Panc1 (cell line): ENCODE measurements at regions not wholly inside any gene's neighbourhood (a gene's known extent, or its start where the extent isn't known, plus 50 kb on each side); places are given as distances from the start of the nearest gene placed in this dataset.

Source experiments
- ATAC-seq: fragments of 200-7000 bp; cut with Tn5 transposase; 2 replicates; pipeline ENCODE4 v1.9.1; 2020; ENCODE audit warnings: mild to moderate bottlenecking, moderate library complexity
- BruUV-seq: library from RNA; stranded (reverse); fragments of 400-500 nt; replicated peaks from 2 replicates; lab custom pipeline; 2021; lab: Mats Ljungman, UMichigan
- CTCF ChIA-PET: fragments of 300-600 bp; sonication (Branson Sonifier 250); formaldehyde crosslinking; loops from one replicate; lab custom pipeline; 2022; ENCODE audit warnings: antibody characterized with exemption; lab: Charles Lee
- POLR2A ChIA-PET: fragments of 300-600 bp; sonication (Branson Sonifier 250); formaldehyde crosslinking; loops from one replicate; lab custom pipeline; 2022; ENCODE audit warnings: antibody characterized with exemption; lab: Charles Lee
- DNase-seq: peaks from one replicate; pipeline ENCODE4 v3.0.0-alpha.2; 2010; ENCODE audit warnings: low read depth, low spot score
- H3K27ac ChIP-seq: 2 replicates; pipeline ENCODE4 v1.5.1; 2011; ENCODE audit warnings: mild to moderate bottlenecking, low read length, inconsistent platforms
- H3K27me3 ChIP-seq: fragments of 200-500 bp; sonication (Bioruptor generic); 2 replicates; pipeline ENCODE4 v1.6.0; 2014; ENCODE audit warnings: low read length, inconsistent platforms; ENCODE audit not compliant: control insufficient read depth, insufficient read depth
- H3K36me3 ChIP-seq: fragments of 200-500 bp; sonication (Bioruptor generic); 2 replicates; pipeline ENCODE4 v1.5.1; 2014; ENCODE audit warnings: inconsistent platforms, mild to moderate bottlenecking, low read length, moderate library complexity; ENCODE audit not compliant: control insufficient read depth, insufficient read depth
- H3K4me1 ChIP-seq: 2 replicates; pipeline ENCODE4 v1.5.1; 2011; ENCODE audit warnings: inconsistent platforms, mild to moderate bottlenecking, low read length, moderate library complexity; ENCODE audit not compliant: control insufficient read depth, insufficient read depth
- H3K4me3 ChIP-seq, 2 experiments: 2 replicates each; pipeline ENCODE4 v1.5.1; 2011 to 2012; ENCODE audit warnings: low read depth in 2 of 2, low read length in 2 of 2, mild to moderate bottlenecking in 2 of 2, inconsistent platforms in 1 of 2, moderate library complexity in 1 of 2
- H3K9me3 ChIP-seq: fragments of 200-500 bp; sonication (Bioruptor generic); 2 replicates; pipeline ENCODE4 v1.5.1; 2014; ENCODE audit warnings: low read depth, mild to moderate bottlenecking, inconsistent platforms, low read length, moderate library complexity; ENCODE audit not compliant: control insufficient read depth, insufficient read depth
- POLR2AphosphoS5 ChIP-seq: IDR thresholded peaks from 2 replicates; pipeline ENCODE4 v1.6.1; 2012; ENCODE audit warnings: mild to moderate bottlenecking, low read depth, low read length, moderate library complexity
- SIN3A ChIP-seq: IDR thresholded peaks from 2 replicates; pipeline ENCODE4 v1.6.1; 2012; ENCODE audit warnings: low read depth, mild to moderate bottlenecking, low read length, moderate library complexity, borderline replicate concordance; ENCODE audit not compliant: insufficient read depth
- TCF7L2 ChIP-seq: IDR thresholded peaks from 2 replicates; pipeline ENCODE4 v1.6.1; 2011; ENCODE audit warnings: mild to moderate bottlenecking, low read depth, low read length, inconsistent platforms
- in situ Hi-C: cut with HindIII; loops from 2 replicates; pipeline ENCODE4 v1.10.0; 2016; ENCODE audit warnings: low sequenced_read_pairs, low pct_unique_long_range_greater_than_20kb
- intact Hi-C: fragments of 100-400 bp; cut with micrococcal nuclease; formaldehyde crosslinking; loops from one replicate; pipeline ENCODE4 v1.10.0; 2022; ENCODE audit not compliant: unreplicated experiment
- TF ChIP-seq, protein P1 (sequence below), 2 experiments: IDR thresholded peaks; 2 replicates each; pipeline ENCODE4 v1.6.1; 2011 to 2012; ENCODE audit warnings: low read depth in 2 of 2, control low read depth in 1 of 2, low read length in 1 of 2, mild to moderate bottlenecking in 1 of 2, moderate library complexity in 1 of 2; ENCODE audit not compliant: insufficient read depth in 1 of 2
- TF ChIP-seq, protein P2 (sequence below): fragments of 450-650 bp; IDR thresholded peaks from 2 replicates; pipeline ENCODE4 v1.5.1; 2017; ENCODE audit warnings: mild to moderate bottlenecking

DNA sequence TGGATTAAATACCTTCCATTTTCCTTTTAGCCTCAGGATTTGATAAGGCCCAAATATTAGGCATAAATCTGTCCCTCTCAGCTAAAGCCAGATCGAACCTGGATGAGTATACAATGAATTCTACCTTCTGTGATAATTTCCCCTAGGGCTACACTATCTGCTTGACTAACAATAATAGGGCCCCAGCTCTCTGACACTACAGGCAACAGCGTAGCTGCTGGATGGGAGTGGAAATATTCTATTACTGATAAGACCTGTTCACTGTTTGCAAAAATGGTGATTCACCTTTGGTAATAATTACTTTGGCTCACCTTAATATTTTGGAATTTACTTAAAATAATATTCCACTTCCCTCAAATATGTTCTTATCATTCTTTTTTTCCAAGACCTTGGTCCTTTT lies 644.2 kb upstream of the SEMA6A start:
- Histone ChIP-seq H3K9me3 (no peaks in the 10 kb centered on the region), H3K36me3 (no peaks in the 10 kb centered on the region), H3K27me3 (no peaks in the 10 kb centered on the region), H3K4me1 (no peaks in the 10 kb centered on the region), H3K4me3 (no peak overlapping the region), H3K27ac (no peak overlapping the region)
- no peak for DNase-seq
- TF ChIP-seq, protein P1, sequence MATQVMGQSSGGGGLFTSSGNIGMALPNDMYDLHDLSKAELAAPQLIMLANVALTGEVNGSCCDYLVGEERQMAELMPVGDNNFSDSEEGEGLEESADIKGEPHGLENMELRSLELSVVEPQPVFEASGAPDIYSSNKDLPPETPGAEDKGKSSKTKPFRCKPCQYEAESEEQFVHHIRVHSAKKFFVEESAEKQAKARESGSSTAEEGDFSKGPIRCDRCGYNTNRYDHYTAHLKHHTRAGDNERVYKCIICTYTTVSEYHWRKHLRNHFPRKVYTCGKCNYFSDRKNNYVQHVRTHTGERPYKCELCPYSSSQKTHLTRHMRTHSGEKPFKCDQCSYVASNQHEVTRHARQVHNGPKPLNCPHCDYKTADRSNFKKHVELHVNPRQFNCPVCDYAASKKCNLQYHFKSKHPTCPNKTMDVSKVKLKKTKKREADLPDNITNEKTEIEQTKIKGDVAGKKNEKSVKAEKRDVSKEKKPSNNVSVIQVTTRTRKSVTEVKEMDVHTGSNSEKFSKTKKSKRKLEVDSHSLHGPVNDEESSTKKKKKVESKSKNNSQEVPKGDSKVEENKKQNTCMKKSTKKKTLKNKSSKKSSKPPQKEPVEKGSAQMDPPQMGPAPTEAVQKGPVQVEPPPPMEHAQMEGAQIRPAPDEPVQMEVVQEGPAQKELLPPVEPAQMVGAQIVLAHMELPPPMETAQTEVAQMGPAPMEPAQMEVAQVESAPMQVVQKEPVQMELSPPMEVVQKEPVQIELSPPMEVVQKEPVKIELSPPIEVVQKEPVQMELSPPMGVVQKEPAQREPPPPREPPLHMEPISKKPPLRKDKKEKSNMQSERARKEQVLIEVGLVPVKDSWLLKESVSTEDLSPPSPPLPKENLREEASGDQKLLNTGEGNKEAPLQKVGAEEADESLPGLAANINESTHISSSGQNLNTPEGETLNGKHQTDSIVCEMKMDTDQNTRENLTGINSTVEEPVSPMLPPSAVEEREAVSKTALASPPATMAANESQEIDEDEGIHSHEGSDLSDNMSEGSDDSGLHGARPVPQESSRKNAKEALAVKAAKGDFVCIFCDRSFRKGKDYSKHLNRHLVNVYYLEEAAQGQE (IDR thresholded peaks at IDR 0.05; ENCODE audit: insufficient read depth in 1 of 2, low read depth in 2 of 2, low read length in 1 of 2) = no peak
- TF ChIP-seq POLR2AphosphoS5 = no peak
- TF ChIP-seq, protein P2, sequence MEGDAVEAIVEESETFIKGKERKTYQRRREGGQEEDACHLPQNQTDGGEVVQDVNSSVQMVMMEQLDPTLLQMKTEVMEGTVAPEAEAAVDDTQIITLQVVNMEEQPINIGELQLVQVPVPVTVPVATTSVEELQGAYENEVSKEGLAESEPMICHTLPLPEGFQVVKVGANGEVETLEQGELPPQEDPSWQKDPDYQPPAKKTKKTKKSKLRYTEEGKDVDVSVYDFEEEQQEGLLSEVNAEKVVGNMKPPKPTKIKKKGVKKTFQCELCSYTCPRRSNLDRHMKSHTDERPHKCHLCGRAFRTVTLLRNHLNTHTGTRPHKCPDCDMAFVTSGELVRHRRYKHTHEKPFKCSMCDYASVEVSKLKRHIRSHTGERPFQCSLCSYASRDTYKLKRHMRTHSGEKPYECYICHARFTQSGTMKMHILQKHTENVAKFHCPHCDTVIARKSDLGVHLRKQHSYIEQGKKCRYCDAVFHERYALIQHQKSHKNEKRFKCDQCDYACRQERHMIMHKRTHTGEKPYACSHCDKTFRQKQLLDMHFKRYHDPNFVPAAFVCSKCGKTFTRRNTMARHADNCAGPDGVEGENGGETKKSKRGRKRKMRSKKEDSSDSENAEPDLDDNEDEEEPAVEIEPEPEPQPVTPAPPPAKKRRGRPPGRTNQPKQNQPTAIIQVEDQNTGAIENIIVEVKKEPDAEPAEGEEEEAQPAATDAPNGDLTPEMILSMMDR = no peak
- TF ChIP-seq TCF7L2 = no peak
- POLR2A ChIA-PET = no interaction called here
- BruUV-seq = no TSS peak
- intact Hi-C loops (no loop called here), in situ Hi-C loops (no loop called here)
- CTCF ChIA-PET = no interaction called here
- no peak for ATAC-seq

DNA sequence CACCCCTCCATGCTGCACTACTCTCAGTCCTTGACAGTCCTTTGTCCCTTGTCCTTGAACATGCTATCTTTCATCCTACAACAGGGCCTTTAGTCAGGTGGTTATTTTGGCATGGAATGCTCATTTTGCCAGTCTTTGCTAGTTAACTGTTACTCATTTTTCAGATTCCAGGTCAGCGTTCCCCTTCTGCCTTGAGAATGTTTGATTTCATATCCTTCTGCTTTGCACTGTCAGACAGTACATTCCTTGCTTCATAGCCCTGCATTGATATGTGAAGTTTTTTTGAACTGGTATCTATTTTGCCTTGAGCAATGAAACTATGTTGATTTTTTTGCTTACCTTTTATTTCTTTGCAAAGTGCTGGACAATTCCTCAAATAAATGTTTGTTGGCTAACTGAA lies 638.2 kb upstream of the SEMA6A start:
- in situ Hi-C loops (no loop called here), intact Hi-C loops (no loop called here)
- Histone ChIP-seq H3K27ac (no peak overlapping the region), H3K4me1 (no peaks in the 10 kb centered on the region), H3K27me3 (no peaks in the 10 kb centered on the region), H3K9me3 (no peaks in the 10 kb centered on the region), H3K4me3 (no peak overlapping the region), H3K36me3 (no peaks in the 10 kb centered on the region)
- no TSS peak for BruUV-seq
- ChIA-PET POLR2A (no interaction called here), CTCF (no interaction called here)
- ATAC-seq (no peak), DNase-seq (no peak)
- no peak for TF ChIP-seq POLR2AphosphoS5
- no peak for TF ChIP-seq SIN3A
- TF ChIP-seq, protein P2 = no peak
- TF ChIP-seq, protein P1 (IDR thresholded peaks at IDR 0.05; ENCODE audit: insufficient read depth in 1 of 2, low read depth in 2 of 2, low read length in 1 of 2) = no peak
- TF ChIP-seq TCF7L2 = no peak
